Glutamatergic neuron (in vitro differentiated cells): ENCODE measurements at regions not wholly inside any gene's neighbourhood (a gene's known extent, or its start where the extent isn't known, plus 50 kb on each side); places are given as distances from the start of the nearest gene placed in this dataset.
"Not testable (repeated sequence)": the region's sequence is repeated elsewhere in the genome, so short reads cannot be mapped to it uniquely, and the experiment has no call there.

Experiments
- DNase-seq: peaks from one replicate; pipeline ENCODE4 v3.0.0; 2022
- H3K27ac Mint-ChIP-seq: one replicate; pipeline ENCODE4 v1.8.0; 2020; ENCODE audit warnings: mild to moderate bottlenecking, mixed read lengths, inconsistent platforms; ENCODE audit not compliant: unreplicated experiment
- H3K27me3 Mint-ChIP-seq: one replicate; pipeline ENCODE4 v1.8.0; 2020; ENCODE audit warnings: mild to moderate bottlenecking, moderate library complexity, mixed read lengths, inconsistent platforms; ENCODE audit not compliant: unreplicated experiment
- H3K36me3 Mint-ChIP-seq: one replicate; pipeline ENCODE4 v1.8.0; 2020; ENCODE audit warnings: mild to moderate bottlenecking, mixed read lengths, inconsistent platforms; ENCODE audit not compliant: unreplicated experiment
- H3K4me1 Mint-ChIP-seq: one replicate; pipeline ENCODE4 v1.8.0; 2020; ENCODE audit warnings: mild to moderate bottlenecking, low read depth, mixed read lengths, inconsistent platforms; ENCODE audit not compliant: unreplicated experiment
- H3K4me3 Mint-ChIP-seq: one replicate; pipeline ENCODE4 v1.8.0; 2020; ENCODE audit warnings: mild to moderate bottlenecking, mixed read lengths, inconsistent platforms; ENCODE audit not compliant: unreplicated experiment
- H3K9me3 Mint-ChIP-seq: one replicate; pipeline ENCODE4 v1.8.0; 2020; ENCODE audit warnings: mild to moderate bottlenecking, moderate library complexity, mixed read lengths, inconsistent platforms; ENCODE audit not compliant: unreplicated experiment
- TF ChIP-seq, protein P1 (sequence below): fragments of 200-600 bp; sonication (generic); IDR thresholded peaks from one replicate; pipeline ENCODE4 v1.5.0; 2021; ENCODE audit not compliant: partially characterized antibody, unreplicated experiment

DNA sequence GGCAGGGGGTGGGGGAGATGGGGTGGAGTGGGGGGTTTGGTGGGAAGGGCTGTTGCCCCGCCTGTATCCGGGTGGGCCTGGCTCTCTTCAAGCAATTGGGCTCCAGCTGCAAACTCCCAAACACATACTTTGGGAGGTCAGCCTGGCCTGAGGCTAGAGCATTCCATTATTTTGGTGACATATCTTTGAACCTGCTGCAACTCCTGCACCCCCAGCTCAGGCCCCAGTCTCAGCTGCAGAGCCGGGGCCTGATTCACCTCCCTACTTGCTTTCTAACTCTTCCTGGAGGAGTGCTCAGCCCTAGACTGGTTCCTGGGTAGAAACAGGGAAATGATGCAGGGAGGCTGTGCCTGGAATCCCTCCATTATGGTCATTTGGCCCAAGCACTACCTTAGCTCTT, 140.8 kb upstream of the PRR23C start:
- Mint-ChIP-seq H3K4me1 (no peaks in the 10 kb centered on the region), H3K4me3 (no peak overlapping the region), H3K27me3 (peaks cover 4% of the 10 kb centered on the region), H3K36me3 (peaks cover 2% of the 10 kb centered on the region), H3K27ac (no peak overlapping the region), H3K9me3 (no peaks in the 10 kb centered on the region)
- DNase-seq, result no peak
- TF ChIP-seq, protein P1, sequence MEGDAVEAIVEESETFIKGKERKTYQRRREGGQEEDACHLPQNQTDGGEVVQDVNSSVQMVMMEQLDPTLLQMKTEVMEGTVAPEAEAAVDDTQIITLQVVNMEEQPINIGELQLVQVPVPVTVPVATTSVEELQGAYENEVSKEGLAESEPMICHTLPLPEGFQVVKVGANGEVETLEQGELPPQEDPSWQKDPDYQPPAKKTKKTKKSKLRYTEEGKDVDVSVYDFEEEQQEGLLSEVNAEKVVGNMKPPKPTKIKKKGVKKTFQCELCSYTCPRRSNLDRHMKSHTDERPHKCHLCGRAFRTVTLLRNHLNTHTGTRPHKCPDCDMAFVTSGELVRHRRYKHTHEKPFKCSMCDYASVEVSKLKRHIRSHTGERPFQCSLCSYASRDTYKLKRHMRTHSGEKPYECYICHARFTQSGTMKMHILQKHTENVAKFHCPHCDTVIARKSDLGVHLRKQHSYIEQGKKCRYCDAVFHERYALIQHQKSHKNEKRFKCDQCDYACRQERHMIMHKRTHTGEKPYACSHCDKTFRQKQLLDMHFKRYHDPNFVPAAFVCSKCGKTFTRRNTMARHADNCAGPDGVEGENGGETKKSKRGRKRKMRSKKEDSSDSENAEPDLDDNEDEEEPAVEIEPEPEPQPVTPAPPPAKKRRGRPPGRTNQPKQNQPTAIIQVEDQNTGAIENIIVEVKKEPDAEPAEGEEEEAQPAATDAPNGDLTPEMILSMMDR, result no peak

DNA sequence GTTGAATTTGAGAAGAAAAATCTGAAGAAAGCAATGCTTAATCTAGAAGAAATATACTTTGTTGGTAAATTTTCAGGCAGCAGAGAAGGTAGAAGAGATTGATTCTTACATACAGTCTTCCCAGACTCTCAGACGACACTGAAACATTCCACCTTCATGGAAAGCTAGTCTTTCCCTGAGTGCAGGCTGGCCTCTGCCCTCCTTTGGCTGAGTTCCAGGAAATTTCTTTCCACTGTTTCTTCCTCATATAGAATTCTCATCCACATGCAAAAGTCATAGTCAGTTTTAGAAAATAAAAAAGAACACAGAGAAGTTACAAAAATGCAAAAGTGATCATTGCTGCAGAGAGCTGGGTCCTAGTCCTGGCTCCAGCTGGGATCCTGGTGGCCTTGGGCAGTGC, 142.5 kb upstream of the PRR23C start:
- Mint-ChIP-seq H3K4me1 (no peaks in the 10 kb centered on the region), H3K27me3 (peaks cover 4% of the 10 kb centered on the region), H3K27ac (no peak overlapping the region), H3K4me3 (no peak overlapping the region), H3K36me3 (no peaks in the 10 kb centered on the region), H3K9me3 (no peaks in the 10 kb centered on the region)
- TF ChIP-seq, protein P1, result no peak
- DNase-seq, result no peak

DNA sequence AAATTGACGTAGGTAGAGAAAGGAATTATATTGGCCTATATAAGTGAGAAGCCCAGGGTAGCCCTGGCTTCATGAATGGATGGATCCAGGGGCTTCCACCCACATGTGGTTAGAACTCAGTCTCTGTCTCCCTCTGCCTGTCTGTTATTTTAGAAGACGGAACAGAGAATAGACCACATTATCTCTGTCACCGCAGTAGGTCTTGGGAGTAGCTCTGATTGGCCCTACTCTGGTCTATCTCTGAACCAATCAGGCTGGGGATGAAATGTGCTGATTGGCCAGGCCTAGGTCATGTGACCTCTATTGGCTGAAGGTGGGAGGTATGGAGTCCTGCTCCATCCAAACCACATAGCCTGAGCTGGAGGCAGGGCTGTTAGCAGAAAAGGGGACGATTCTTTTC, 143.0 kb upstream of the PRR23C start:
- peaks cover 4% of the 10 kb centered on the region for H3K27me3 Mint-ChIP-seq
- DNase-seq, result no peak
- no peak overlapping the region for H3K27ac Mint-ChIP-seq
- H3K36me3 Mint-ChIP-seq, result no peaks in the 10 kb centered on the region
- TF ChIP-seq, protein P1, result no peak
- H3K9me3 Mint-ChIP-seq, result no peaks in the 10 kb centered on the region
- H3K4me3 Mint-ChIP-seq, result no peak overlapping the region
- no peaks in the 10 kb centered on the region for H3K4me1 Mint-ChIP-seq

- TF ChIP-seq, protein P1, result no peak
- Mint-ChIP-seq H3K9me3 (no peaks in the 10 kb centered on the region), H3K4me1 (no peaks in the 10 kb centered on the region), H3K4me3 (no peak overlapping the region), H3K27ac (no peak overlapping the region), H3K36me3 (no peaks in the 10 kb centered on the region), H3K27me3 (peaks cover 2% of the 10 kb centered on the region)
- DNase-seq, result no peak
These were observed 145.3 kb upstream of the PRR23C start for GRCh38 chr3:139189943-139190342.

- not testable (repeated sequence) for H3K27ac Mint-ChIP-seq, H3K4me1 Mint-ChIP-seq, H3K27me3 Mint-ChIP-seq, DNase-seq, H3K4me3 Mint-ChIP-seq
- Mint-ChIP-seq H3K36me3 (peaks cover 11% of the 10 kb centered on the region), H3K9me3 (peaks cover 12% of the 10 kb centered on the region)
These were observed 149.4 kb upstream of the MRPS22 start for GRCh38 chr3:139194421-139194820.

DNA sequence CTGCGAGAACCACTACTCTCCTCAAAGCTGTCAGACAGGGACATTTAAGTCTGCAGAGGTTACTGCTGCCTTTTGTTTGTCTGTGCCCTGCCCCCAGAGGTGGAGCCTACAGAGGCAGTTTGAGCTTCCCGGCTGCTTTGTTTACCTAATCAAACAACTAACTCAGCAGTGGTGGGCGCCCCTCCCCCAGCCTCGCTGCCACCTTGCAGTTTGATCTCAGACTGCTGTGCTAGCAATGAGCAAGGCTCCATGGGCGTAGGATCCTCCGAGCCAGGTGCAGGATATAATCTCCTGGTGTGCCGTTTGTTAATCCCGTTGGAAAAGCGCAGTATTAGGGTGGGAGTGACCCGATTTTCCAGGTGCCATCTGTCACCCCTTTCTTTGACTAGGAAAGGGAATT, 147.7 kb upstream of the MRPS22 start:
- H3K4me1 Mint-ChIP-seq, H3K27me3 Mint-ChIP-seq, H3K27ac Mint-ChIP-seq, DNase-seq, H3K4me3 Mint-ChIP-seq: not testable (repeated sequence)
- Mint-ChIP-seq H3K9me3 (peaks cover 12% of the 10 kb centered on the region), H3K36me3 (peaks cover 11% of the 10 kb centered on the region)
